ENCODE measurements at regions not wholly inside any gene's neighbourhood (a gene's known extent, or its start where the extent isn't known, plus 50 kb on each side); places are given as distances from the start of the nearest gene placed in this dataset.

- no peak overlapping the region for H3K27ac ChIP-seq (ENCODE audit: low read length)
- in situ Hi-C loops (cut with HindIII; ENCODE audit: low pct_unique_long_range_greater_than_20kb, low sequenced_read_pairs), result no loop called here
- intact Hi-C loops (cut with micrococcal nuclease; ENCODE audit: unreplicated experiment), result no loop called here
- BruUV-seq (replicated peaks), result no TSS peak
- H3K9me3 ChIP-seq (ENCODE audit: control insufficient read depth, insufficient read depth, low read depth, low read length), result no peaks in the 10 kb centered on the region
- H3K4me1 ChIP-seq (ENCODE audit: control insufficient read depth, insufficient read depth, low read length), result no peaks in the 10 kb centered on the region
- no peak overlapping the region for H3K4me3 ChIP-seq (ENCODE audit: low read depth in 2 of 2, low read length in 2 of 2)
- no peak for TF ChIP-seq CTCF (IDR thresholded peaks at IDR 0.05)
- TF ChIP-seq SIN3A (IDR thresholded peaks at IDR 0.05; ENCODE audit: borderline replicate concordance, insufficient read depth, low read depth, low read length), result no peak
- no peak for TF ChIP-seq TCF7L2 (IDR thresholded peaks at IDR 0.05; ENCODE audit: low read depth, low read length)
- no peak for TF ChIP-seq REST (IDR thresholded peaks at IDR 0.05; ENCODE audit: insufficient read depth in 1 of 2, low read depth in 2 of 2, low read length in 1 of 2)
- no peak for TF ChIP-seq POLR2AphosphoS5 (IDR thresholded peaks at IDR 0.05; ENCODE audit: low read depth, low read length)
- DNase-seq (ENCODE audit: low read depth, low spot score) (no peak), ATAC-seq (no peak)
- ChIA-PET CTCF (no interaction called here), POLR2A (no interaction called here)
- H3K36me3 ChIP-seq (ENCODE audit: control insufficient read depth, insufficient read depth, low read length), result no peaks in the 10 kb centered on the region
- H3K27me3 ChIP-seq (ENCODE audit: control insufficient read depth, insufficient read depth, low read length), result no peaks in the 10 kb centered on the region
These were observed 55.3 kb upstream of the BCHE start for GRCh38 chr3:165892565-165892964.
